Mesothelial cell of epicardium (in vitro differentiated cells): ENCODE measurements at regions not wholly inside any gene's neighbourhood (a gene's known extent, or its start where the extent isn't known, plus 50 kb on each side); places are given as distances from the start of the nearest gene placed in this dataset.

Source experiments
- DNase-seq, 2 experiments: peaks; one replicate each; pipeline ENCODE4 v3.0.0; 2021; ENCODE audit warnings: low spot score in 2 of 2; ENCODE audit not compliant: unreplicated experiment in 2 of 2
- H3K27ac Mint-ChIP-seq: 2 replicates; pipeline ENCODE4 v1.8.0; 2021; ENCODE audit warnings: mixed read lengths
- H3K27me3 Mint-ChIP-seq: 2 replicates; pipeline ENCODE4 v1.8.0; 2021; ENCODE audit warnings: low read depth, mixed read lengths
- H3K36me3 Mint-ChIP-seq: 2 replicates; pipeline ENCODE4 v1.8.0; 2021; ENCODE audit warnings: mixed read lengths
- H3K4me1 Mint-ChIP-seq: 2 replicates; pipeline ENCODE4 v1.8.0; 2021; ENCODE audit warnings: mixed read lengths
- H3K4me3 Mint-ChIP-seq: 2 replicates; pipeline ENCODE4 v1.8.0; 2021; ENCODE audit warnings: mild to moderate bottlenecking, moderate library complexity, mixed read lengths
- H3K9me3 Mint-ChIP-seq: 2 replicates; pipeline ENCODE4 v1.8.0; 2021; ENCODE audit warnings: mixed read lengths
- CTCF ChIP-seq: fragments of 200-600 bp; sonication (generic); IDR thresholded peaks from one replicate; pipeline ENCODE4 v1.5.0; 2021; ENCODE audit warnings: antibody characterized with exemption; ENCODE audit not compliant: unreplicated experiment

GRCh38 chr1:182244451-182244850 is 147.1 kb downstream of the GLUL start:
- TF ChIP-seq CTCF, result no peak
- Mint-ChIP-seq H3K27me3 (peaks cover 16% of the 10 kb centered on the region), H3K27ac (no peak overlapping the region), H3K36me3 (no peaks in the 10 kb centered on the region), H3K4me1 (no peaks in the 10 kb centered on the region), H3K4me3 (no peak overlapping the region), H3K9me3 (no peaks in the 10 kb centered on the region)
- DNase-seq, result no peak

GRCh38 chr1:182242641-182243040 is 148.9 kb downstream of the GLUL start:
- TF ChIP-seq CTCF, result no peak
- DNase-seq, result no peak
- Mint-ChIP-seq H3K27ac (no peak overlapping the region), H3K9me3 (no peaks in the 10 kb centered on the region), H3K4me1 (no peaks in the 10 kb centered on the region), H3K27me3 (peaks cover 16% of the 10 kb centered on the region), H3K36me3 (no peaks in the 10 kb centered on the region), H3K4me3 (no peak overlapping the region)

- Mint-ChIP-seq H3K4me1 (peaks cover 8% of the 10 kb centered on the region), H3K27ac (no peak overlapping the region), H3K4me3 (no peak overlapping the region), H3K36me3 (no peaks in the 10 kb centered on the region), H3K27me3 (peaks cover 16% of the 10 kb centered on the region), H3K9me3 (no peaks in the 10 kb centered on the region)
- no peak for DNase-seq
- TF ChIP-seq CTCF, result no peak
Measured at GRCh38 chr1:182240085-182240484, 151.5 kb downstream of the GLUL start.

GRCh38 chr1:182238421-182238820 is 153.2 kb downstream of the GLUL start:
- Mint-ChIP-seq H3K27me3 (peaks cover 16% of the 10 kb centered on the region), H3K4me3 (no peak overlapping the region), H3K9me3 (no peaks in the 10 kb centered on the region), H3K27ac (no peak overlapping the region), H3K4me1 (peaks cover 8% of the 10 kb centered on the region), H3K36me3 (no peaks in the 10 kb centered on the region)
- no peak for DNase-seq
- no peak for TF ChIP-seq CTCF

GRCh38 chr1:182237329-182237728 is 154.3 kb downstream of the GLUL start:
- no peak for TF ChIP-seq CTCF
- no peak overlapping the region for H3K27ac Mint-ChIP-seq
- no peaks in the 10 kb centered on the region for H3K9me3 Mint-ChIP-seq
- peaks cover 8% of the 10 kb centered on the region for H3K4me1 Mint-ChIP-seq
- H3K36me3 Mint-ChIP-seq, result no peaks in the 10 kb centered on the region
- DNase-seq, result no peak
- H3K27me3 Mint-ChIP-seq, result peaks cover 15% of the 10 kb centered on the region
- H3K4me3 Mint-ChIP-seq, result no peak overlapping the region

GRCh38 chr1:182236651-182237077 is 154.9 kb downstream of the GLUL start:
- H3K36me3 Mint-ChIP-seq, result no peaks in the 10 kb centered on the region
- peaks cover 8% of the 10 kb centered on the region for H3K4me1 Mint-ChIP-seq
- peaks cover 10% of the 10 kb centered on the region for H3K27me3 Mint-ChIP-seq
- no peak for TF ChIP-seq CTCF
- no peak overlapping the region for H3K4me3 Mint-ChIP-seq
- no peaks in the 10 kb centered on the region for H3K9me3 Mint-ChIP-seq
- no peak for DNase-seq
- H3K27ac Mint-ChIP-seq, result no peak overlapping the region
